ENCODE measurements at regions not wholly inside any gene's neighbourhood (a gene's known extent, or its start where the extent isn't known, plus 50 kb on each side); places are given as distances from the start of the nearest gene placed in this dataset.

DNA sequence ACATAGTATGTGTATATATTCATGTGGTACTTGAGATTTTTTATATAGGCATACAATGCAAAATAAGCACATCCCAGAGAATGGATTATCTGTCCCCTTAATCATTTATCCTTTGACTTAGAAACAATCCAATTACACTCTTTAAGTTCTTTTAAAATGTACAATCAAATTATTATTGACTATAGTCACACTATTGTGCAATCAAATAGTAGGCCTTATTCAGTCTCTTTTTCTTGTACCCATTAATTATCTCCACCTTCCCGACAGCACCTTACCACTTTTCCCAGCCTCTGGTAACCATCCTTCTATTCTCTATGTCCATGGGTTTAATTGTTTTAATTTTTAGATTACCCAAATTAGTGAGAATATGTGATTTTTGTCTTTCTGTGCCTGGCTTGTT lies 914.1 kb downstream of the CCDC85A start:
- intact Hi-C loops (cut with DNase I), result no loop called here
- no peak for FAIRE-seq
- Histone ChIP-seq H3K4me3 (ENCODE audit: low read length in 3 of 3) (no peak overlapping the region), H3K9me3 (ENCODE audit: control insufficient read depth in 2 of 3, insufficient read depth in 1 of 3, low read length in 3 of 3) (peaks cover 0 to 7% (median 0%) of the 10 kb centered on the region in 3 donors), H3K9ac (ENCODE audit: low read length in 3 of 3) (no peak overlapping the region), H3K27me3 (ENCODE audit: control insufficient read depth, insufficient read depth, low read length) (no peaks in the 10 kb centered on the region), H3K27ac (ENCODE audit: low read depth in 2 of 2, low read length in 2 of 2) (no peak overlapping the region), H3K36me3 (ENCODE audit: control insufficient read depth in 2 of 3, insufficient read depth in 3 of 3, low read length in 3 of 3) (no peaks in the 10 kb centered on the region), H3K4me1 (ENCODE audit: control insufficient read depth in 2 of 3, insufficient read depth in 2 of 3, low read depth in 1 of 3, low read length in 3 of 3) (no peaks in the 10 kb centered on the region)
- no peak for DNase-seq
- TF ChIP-seq, protein P1, sequence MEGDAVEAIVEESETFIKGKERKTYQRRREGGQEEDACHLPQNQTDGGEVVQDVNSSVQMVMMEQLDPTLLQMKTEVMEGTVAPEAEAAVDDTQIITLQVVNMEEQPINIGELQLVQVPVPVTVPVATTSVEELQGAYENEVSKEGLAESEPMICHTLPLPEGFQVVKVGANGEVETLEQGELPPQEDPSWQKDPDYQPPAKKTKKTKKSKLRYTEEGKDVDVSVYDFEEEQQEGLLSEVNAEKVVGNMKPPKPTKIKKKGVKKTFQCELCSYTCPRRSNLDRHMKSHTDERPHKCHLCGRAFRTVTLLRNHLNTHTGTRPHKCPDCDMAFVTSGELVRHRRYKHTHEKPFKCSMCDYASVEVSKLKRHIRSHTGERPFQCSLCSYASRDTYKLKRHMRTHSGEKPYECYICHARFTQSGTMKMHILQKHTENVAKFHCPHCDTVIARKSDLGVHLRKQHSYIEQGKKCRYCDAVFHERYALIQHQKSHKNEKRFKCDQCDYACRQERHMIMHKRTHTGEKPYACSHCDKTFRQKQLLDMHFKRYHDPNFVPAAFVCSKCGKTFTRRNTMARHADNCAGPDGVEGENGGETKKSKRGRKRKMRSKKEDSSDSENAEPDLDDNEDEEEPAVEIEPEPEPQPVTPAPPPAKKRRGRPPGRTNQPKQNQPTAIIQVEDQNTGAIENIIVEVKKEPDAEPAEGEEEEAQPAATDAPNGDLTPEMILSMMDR (IDR thresholded peaks at IDR 0.05; ENCODE audit: borderline replicate concordance, extremely low read depth, insufficient read depth), result no peak

DNA sequence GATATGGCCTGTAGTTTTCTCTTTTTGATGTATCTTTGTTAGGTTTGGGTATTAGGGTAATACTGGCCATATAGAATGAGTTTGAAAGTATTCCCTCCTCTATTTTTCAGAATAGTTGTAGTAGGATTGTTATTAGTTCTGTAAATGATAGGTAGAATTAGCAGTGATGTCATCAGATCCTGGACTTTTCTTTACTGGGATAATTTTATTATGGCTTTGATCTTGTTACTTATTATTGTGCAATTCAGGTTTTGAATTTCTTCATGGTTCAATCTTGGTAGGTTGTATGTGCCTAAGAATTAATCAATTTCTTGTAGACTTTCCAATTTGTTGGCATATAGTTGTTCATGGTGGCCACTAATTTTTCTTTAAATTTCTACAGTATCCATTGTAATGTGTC lies 916.6 kb downstream of the CCDC85A start:
- H3K4me1 ChIP-seq (ENCODE audit: control insufficient read depth in 2 of 3, insufficient read depth in 2 of 3, low read depth in 1 of 3, low read length in 3 of 3), result no peaks in the 10 kb centered on the region
- DNase-seq (no peak), FAIRE-seq (no peak)
- H3K9me3 ChIP-seq (ENCODE audit: control insufficient read depth in 2 of 3, insufficient read depth in 1 of 3, low read length in 3 of 3), result peaks cover 0 to 5% (median 0%) of the 10 kb centered on the region in 3 donors
- no peak overlapping the region for H3K27ac ChIP-seq (ENCODE audit: low read depth in 2 of 2, low read length in 2 of 2)
- no peaks in the 10 kb centered on the region for H3K27me3 ChIP-seq (ENCODE audit: control insufficient read depth, insufficient read depth, low read length)
- TF ChIP-seq, protein P1 (IDR thresholded peaks at IDR 0.05; ENCODE audit: borderline replicate concordance, extremely low read depth, insufficient read depth), result no peak
- H3K4me3 ChIP-seq (ENCODE audit: low read length in 3 of 3), result no peak overlapping the region
- H3K36me3 ChIP-seq (ENCODE audit: control insufficient read depth in 2 of 3, insufficient read depth in 3 of 3, low read length in 3 of 3), result no peaks in the 10 kb centered on the region
- intact Hi-C loops (cut with DNase I), result no loop called here
- H3K9ac ChIP-seq (ENCODE audit: low read length in 3 of 3), result no peak overlapping the region

DNA sequence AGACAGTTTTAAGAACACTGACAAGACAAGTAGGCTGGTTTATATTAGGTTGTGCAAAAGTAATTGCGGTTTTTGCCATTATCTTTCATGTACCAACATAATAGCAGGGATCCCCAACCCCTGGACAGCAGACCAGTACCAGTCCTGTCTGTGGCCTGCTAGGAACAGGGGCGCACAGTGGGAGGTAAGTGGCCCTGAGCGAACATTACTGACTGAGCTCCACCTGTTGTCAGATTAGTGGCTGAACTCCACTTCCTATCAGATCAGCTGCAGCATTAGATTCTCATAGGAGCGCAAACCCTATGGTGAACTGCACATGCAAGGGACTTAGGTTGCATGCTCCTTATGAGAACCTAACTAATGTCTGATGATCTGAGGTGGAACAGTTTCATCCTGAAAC lies 921.9 kb downstream of the CCDC85A start:
- intact Hi-C loops (cut with DNase I), result no loop called here
- Histone ChIP-seq H3K9ac (ENCODE audit: low read length in 3 of 3) (no peak overlapping the region), H3K9me3 (ENCODE audit: control insufficient read depth in 2 of 3, insufficient read depth in 1 of 3, low read length in 3 of 3) (peaks cover 0 to 8% (median 0%) of the 10 kb centered on the region in 3 donors), H3K36me3 (ENCODE audit: control insufficient read depth in 2 of 3, insufficient read depth in 3 of 3, low read length in 3 of 3) (no peaks in the 10 kb centered on the region), H3K27me3 (ENCODE audit: control insufficient read depth, insufficient read depth, low read length) (no peaks in the 10 kb centered on the region), H3K4me1 (ENCODE audit: control insufficient read depth in 2 of 3, insufficient read depth in 2 of 3, low read depth in 1 of 3, low read length in 3 of 3) (no peaks in the 10 kb centered on the region), H3K27ac (ENCODE audit: low read depth in 2 of 2, low read length in 2 of 2) (no peak overlapping the region), H3K4me3 (ENCODE audit: low read length in 3 of 3) (no peak overlapping the region)
- TF ChIP-seq, protein P1 (IDR thresholded peaks at IDR 0.05; ENCODE audit: borderline replicate concordance, extremely low read depth, insufficient read depth), result no peak
- FAIRE-seq (no peak), DNase-seq (no peak)

DNA sequence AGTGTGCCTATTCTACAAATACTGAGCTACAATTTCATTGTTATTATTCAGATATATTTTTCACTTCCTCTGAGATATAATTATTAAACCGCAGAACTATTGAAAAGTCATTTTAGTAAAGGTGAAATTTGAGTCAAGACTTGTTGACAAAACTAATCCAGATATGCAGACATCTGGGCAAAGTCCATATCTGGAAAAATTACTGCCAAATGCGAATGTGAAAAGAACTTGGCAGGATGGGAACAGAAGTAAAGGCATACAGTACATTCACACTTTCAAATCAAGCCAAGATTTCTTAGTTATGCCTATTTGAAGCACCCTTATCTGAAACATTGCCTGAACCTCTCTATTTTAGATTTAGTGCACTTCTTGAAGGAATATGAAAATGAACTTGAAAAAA lies 923.6 kb downstream of the CCDC85A start:
- no peak for DNase-seq
- H3K9ac ChIP-seq (ENCODE audit: low read length in 3 of 3), result no peak overlapping the region
- peaks cover 0 to 3% (median 0%) of the 10 kb centered on the region in 3 donors for H3K9me3 ChIP-seq (ENCODE audit: control insufficient read depth in 2 of 3, insufficient read depth in 1 of 3, low read length in 3 of 3)
- no peak for FAIRE-seq
- TF ChIP-seq, protein P1 (IDR thresholded peaks at IDR 0.05; ENCODE audit: borderline replicate concordance, extremely low read depth, insufficient read depth), result no peak
- H3K4me1 ChIP-seq (ENCODE audit: control insufficient read depth in 2 of 3, insufficient read depth in 2 of 3, low read depth in 1 of 3, low read length in 3 of 3), result no peaks in the 10 kb centered on the region
- intact Hi-C loops (cut with DNase I), result no loop called here
- H3K36me3 ChIP-seq (ENCODE audit: control insufficient read depth in 2 of 3, insufficient read depth in 3 of 3, low read length in 3 of 3), result no peaks in the 10 kb centered on the region
- no peak overlapping the region for H3K27ac ChIP-seq (ENCODE audit: low read depth in 2 of 2, low read length in 2 of 2)
- H3K4me3 ChIP-seq (ENCODE audit: low read length in 3 of 3), result no peak overlapping the region
- H3K27me3 ChIP-seq (ENCODE audit: control insufficient read depth, insufficient read depth, low read length), result no peaks in the 10 kb centered on the region

Measured in kidney (tissue), 13 donors.